H1 (cell line): ENCODE measurements at regions not wholly inside any gene's neighbourhood (a gene's known extent, or its start where the extent isn't known, plus 50 kb on each side); places are given as distances from the start of the nearest gene placed in this dataset.
"Not testable (repeated sequence)": the region's sequence is repeated elsewhere in the genome, so short reads cannot be mapped to it uniquely, and the experiment has no call there.

Experiments used
- CTCF ChIA-PET: fragments of 300-600 bp; sonication (Branson Sonifier 250); formaldehyde crosslinking; loops from one replicate; lab custom pipeline; 2021; ENCODE audit not compliant: partially characterized antibody; lab: Charles Lee
- POLR2A ChIA-PET: fragments of 300-600 bp; sonication (Branson Sonifier 250); formaldehyde crosslinking; loops from one replicate; lab custom pipeline; 2021; ENCODE audit warnings: inconsistent platforms; ENCODE audit not compliant: partially characterized antibody; lab: Charles Lee
- DNase-seq, 2 experiments: peaks; one replicate each; pipeline versions ENCODE4 v3.0.0 to v3.0.0-alpha.2; 2010 to 2022; ENCODE audit warnings: low spot score in 2 of 2, low read depth in 1 of 2, mixed read lengths in 1 of 2
- FAIRE-seq: peaks from 2 replicates; lab custom pipeline; 2011; peaks lifted over from hg19 to GRCh38; lab: Jason Lieb, UNC
- H2AFZ ChIP-seq: 2 replicates; pipeline ENCODE4 v1.8.1; 2012; ENCODE audit warnings: low read length, inconsistent platforms
- H2AK5ac ChIP-seq: 2 replicates; pipeline ENCODE4 v1.6.1; 2013; ENCODE audit warnings: low read depth, low read length
- H2BK120ac ChIP-seq: replicated peaks from 2 replicates; pipeline ENCODE3; 2013; ENCODE audit warnings: low read depth, low read length, inconsistent platforms
- H2BK12ac ChIP-seq: 2 replicates; pipeline ENCODE4 v1.6.1; 2013; ENCODE audit warnings: low read depth, low read length
- H2BK15ac ChIP-seq: 2 replicates; pipeline ENCODE4 v1.6.1; 2013; ENCODE audit warnings: low read length
- H2BK20ac ChIP-seq: 2 replicates; pipeline ENCODE4 v1.6.1; 2013; ENCODE audit warnings: low read length
- H2BK5ac ChIP-seq: 2 replicates; pipeline ENCODE4 v1.6.1; 2013; ENCODE audit warnings: low read depth, low read length
- H3K14ac ChIP-seq: 2 replicates; pipeline ENCODE4 v1.6.1; 2013; ENCODE audit warnings: inconsistent platforms; ENCODE audit not compliant: insufficient read length
- H3K18ac ChIP-seq: 2 replicates; pipeline ENCODE4 v1.6.1; 2013; ENCODE audit warnings: low read length; ENCODE audit errors: extremely low read depth
- H3K23ac ChIP-seq: 2 replicates; pipeline ENCODE4 v1.6.1; 2013; ENCODE audit warnings: inconsistent platforms; ENCODE audit not compliant: insufficient read length
- H3K23me2 ChIP-seq: 2 replicates; pipeline ENCODE4 v1.6.1; 2013; ENCODE audit warnings: low read depth, low read length
- H3K27ac ChIP-seq: 2 replicates; pipeline ENCODE4 v1.6.1; 2011; ENCODE audit warnings: low read depth, low read length, inconsistent platforms
- H3K27me3 ChIP-seq, 4 experiments: replicated peaks in 1 of 4; 1 replicate in 1 of 4; 2 replicates in 3 of 4; pipeline versions ENCODE4 v1.6.1 to v1.8.1; 2011 to 2013; ENCODE audit warnings: low read length in 3 of 4, mild to moderate bottlenecking in 3 of 4, inconsistent platforms in 2 of 4, mixed read lengths in 2 of 4, moderate library complexity in 1 of 4; ENCODE audit not compliant: control insufficient read depth in 3 of 4, insufficient read depth in 3 of 4; ENCODE audit errors: extremely low read depth in 1 of 4
- H3K36me3 ChIP-seq, 4 experiments: 2 replicates each; pipeline versions ENCODE4 v1.6.1 to v1.8.1; 2011 to 2013; ENCODE audit warnings: mild to moderate bottlenecking in 4 of 4, low read length in 3 of 4, moderate library complexity in 2 of 4, control low read depth in 1 of 4, inconsistent platforms in 1 of 4; ENCODE audit not compliant: insufficient read depth in 4 of 4, control insufficient read depth in 2 of 4
- H3K4ac ChIP-seq: replicated peaks from 2 replicates; pipeline ENCODE3; 2013; ENCODE audit warnings: low read length, low read depth, mixed read lengths, inconsistent platforms; ENCODE audit not compliant: insufficient read length
- H3K4me1 ChIP-seq, 4 experiments: replicated peaks in 1 of 4; 1 replicate in 1 of 4; 2 replicates in 3 of 4; pipeline versions ENCODE4 v1.6.1 to v1.8.1; 2011 to 2013; ENCODE audit warnings: low read length in 3 of 4, inconsistent platforms in 2 of 4, mixed read lengths in 1 of 4; ENCODE audit not compliant: insufficient read depth in 4 of 4, control insufficient read depth in 3 of 4
- H3K4me2 ChIP-seq, 2 experiments: 2 replicates each; pipeline versions ENCODE4 v1.6.1 to v1.8.1; 2011 to 2013; ENCODE audit warnings: low read depth in 2 of 2, low read length in 2 of 2, control low read depth in 1 of 2, inconsistent platforms in 1 of 2, mild to moderate bottlenecking in 1 of 2; ENCODE audit not compliant: insufficient read depth in 1 of 2
- H3K4me3 ChIP-seq, 4 experiments: fragments of 200-600, 300-600 bp in 1 of 4; sonication (generic), shearing (Covaris generic), sonication (Bioruptor Twin) in 1 of 4; 2 replicates each; pipeline versions ENCODE4 v1.5.1 to v1.8.1; 2011 to 2016; ENCODE audit warnings: low read length in 4 of 4, low read depth in 3 of 4, control low read depth in 2 of 4, inconsistent platforms in 2 of 4, mild to moderate bottlenecking in 2 of 4, mixed read lengths in 1 of 4, moderate library complexity in 1 of 4; ENCODE audit not compliant: insufficient read depth in 2 of 4; ENCODE audit errors: extremely low read depth in 1 of 4
- H3K56ac ChIP-seq: replicated peaks from 2 replicates; pipeline ENCODE3; 2013; ENCODE audit warnings: low read depth, mild to moderate bottlenecking, mixed read lengths, low read length, inconsistent platforms; ENCODE audit not compliant: insufficient read length
- H3K79me1 ChIP-seq: 2 replicates; pipeline ENCODE4 v1.6.1; 2013; ENCODE audit warnings: low read depth, low read length, control low read depth
- H3K79me2 ChIP-seq, 2 experiments: 2 replicates each; pipeline versions ENCODE4 v1.6.1 to v1.8.1; 2012 to 2013; ENCODE audit warnings: low read length in 2 of 2, mild to moderate bottlenecking in 2 of 2, inconsistent platforms in 1 of 2; ENCODE audit not compliant: insufficient read depth in 2 of 2, control insufficient read depth in 1 of 2
- H3K9ac ChIP-seq, 4 experiments: replicated peaks in 1 of 4; 1 replicate in 1 of 4; 2 replicates in 3 of 4; pipeline versions ENCODE4 v1.6.1 to v1.8.1; 2011 to 2013; ENCODE audit warnings: low read depth in 3 of 4, low read length in 3 of 4, control low read depth in 2 of 4, mild to moderate bottlenecking in 2 of 4, moderate library complexity in 2 of 4, inconsistent platforms in 1 of 4; ENCODE audit errors: extremely low read depth in 1 of 4
- H3K9me3 ChIP-seq, 2 experiments: 2 replicates each; pipeline versions ENCODE4 v1.6.1 to v1.8.1; 2012 to 2013; ENCODE audit warnings: mild to moderate bottlenecking in 2 of 2, moderate library complexity in 2 of 2, control low read depth in 1 of 2, inconsistent platforms in 1 of 2, low read depth in 1 of 2, low read length in 1 of 2, mixed read lengths in 1 of 2; ENCODE audit not compliant: insufficient read depth in 2 of 2
- H4K20me1 ChIP-seq, 2 experiments: replicated peaks in 1 of 2; 2 replicates each; pipeline versions ENCODE3 to v1.8.1; 2011 to 2013; ENCODE audit warnings: inconsistent platforms in 2 of 2, low read length in 2 of 2, mild to moderate bottlenecking in 1 of 2; ENCODE audit not compliant: insufficient read depth in 2 of 2, control insufficient read depth in 1 of 2
- H4K5ac ChIP-seq: 2 replicates; pipeline ENCODE4 v1.6.1; 2013; ENCODE audit warnings: low read length, low read depth, mixed read lengths, inconsistent platforms; ENCODE audit not compliant: insufficient read length
- H4K8ac ChIP-seq: 2 replicates; pipeline ENCODE4 v1.8.0; 2013; ENCODE audit warnings: mild to moderate bottlenecking, moderate library complexity, low read length, inconsistent platforms; ENCODE audit not compliant: insufficient read depth; ENCODE audit errors: extremely low read depth
- H4K91ac ChIP-seq: replicated peaks from 2 replicates; pipeline ENCODE3; 2013; ENCODE audit warnings: low read length, mixed read lengths, inconsistent platforms; ENCODE audit not compliant: insufficient read length
- WGBS, 2 experiments: shearing (Covaris generic) in 1 of 2; methylation state at CpG; one replicate each; pipeline versions ENCODE4 v1.1.6 to v1.1.7; 2013 to 2015; ENCODE audit warnings: low lambda C conversion rate in 2 of 2, mixed read lengths in 2 of 2, inconsistent platforms in 1 of 2, low coverage in 1 of 2, missing lambda C conversion rate in 1 of 2; ENCODE audit not compliant: insufficient replicate concordance in 2 of 2, insufficient coverage in 1 of 2, insufficient read length in 1 of 2; ENCODE audit errors: extremely low coverage in 1 of 2, missing lambda C conversion rate in 1 of 2; 5-methylcytosine and 5-hydroxymethylcytosine counted together

DNA sequence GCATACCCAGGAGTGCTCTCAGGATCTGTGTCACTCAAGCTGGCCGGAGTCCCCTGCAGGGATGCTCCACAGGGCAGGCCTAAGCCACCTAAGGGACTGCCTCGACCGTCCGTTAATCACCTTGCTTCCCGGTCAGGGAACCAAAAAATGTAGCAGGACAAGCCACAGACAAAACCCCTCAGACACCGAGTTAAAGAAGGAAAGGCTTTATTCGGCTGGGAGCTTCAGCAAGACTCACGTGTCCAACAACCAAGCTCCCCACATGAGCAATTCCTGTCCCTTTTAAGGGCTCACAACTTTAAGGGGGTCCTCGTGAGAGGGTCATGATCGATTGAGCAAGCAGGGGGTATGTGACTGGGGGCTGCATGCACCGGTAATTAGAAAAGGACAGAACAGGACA lies 72.1 kb upstream of the GMDS start:
- H3K56ac ChIP-seq, H2AFZ ChIP-seq, H2BK15ac ChIP-seq, H3K27me3 ChIP-seq, H3K23me2 ChIP-seq, H3K79me1 ChIP-seq, FAIRE-seq, H3K4me2 ChIP-seq, H2BK120ac ChIP-seq, H2BK12ac ChIP-seq, CTCF ChIA-PET, H4K91ac ChIP-seq, H2BK5ac ChIP-seq, H2BK20ac ChIP-seq, H3K4me3 ChIP-seq, H4K5ac ChIP-seq, H3K14ac ChIP-seq, H2AK5ac ChIP-seq, H3K27ac ChIP-seq, H3K9me3 ChIP-seq, H3K79me2 ChIP-seq, DNase-seq, H3K9ac ChIP-seq, H3K36me3 ChIP-seq, H3K18ac ChIP-seq, H3K23ac ChIP-seq, POLR2A ChIA-PET, H4K8ac ChIP-seq, H3K4me1 ChIP-seq, H4K20me1 ChIP-seq, H3K4ac ChIP-seq: not testable (repeated sequence)
- WGBS, 2 experiments: 93% methylated on average over 11 of the region's 11 CpGs; no CpG with 5 or more reads in 1 of the 2 experiments
